ENCODE measurements at regions not wholly inside any gene's neighbourhood (a gene's known extent, or its start where the extent isn't known, plus 50 kb on each side); places are given as distances from the start of the nearest gene placed in this dataset.

DNA sequence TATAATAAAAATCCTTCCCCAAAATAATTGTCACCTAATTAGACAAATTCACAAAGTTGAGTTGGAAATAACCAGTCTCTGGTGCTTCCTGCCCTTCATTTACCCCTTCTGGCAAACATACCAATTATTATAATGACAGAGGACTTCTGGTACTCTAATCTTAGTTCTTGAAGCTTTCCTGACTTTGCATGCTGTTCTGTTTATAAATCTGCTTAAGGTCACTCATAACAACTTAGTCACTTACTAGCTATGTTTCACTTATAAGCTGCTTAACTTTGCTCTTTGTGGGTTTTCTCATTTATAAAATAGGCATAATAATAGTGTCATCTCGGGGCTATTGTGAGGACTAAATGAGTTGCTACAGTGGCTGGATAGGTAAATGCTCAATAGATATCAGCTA lies 446.5 kb downstream of the EFNA5 start:
- no peak overlapping the region for H3K4ac ChIP-seq (ENCODE audit: low read depth, low read length)
- H4K91ac ChIP-seq (ENCODE audit: insufficient read depth, low read depth, low read length), result no peak overlapping the region
- intact Hi-C loops (cut with micrococcal nuclease), result no loop called here
- H3K4me3 ChIP-seq (ENCODE audit: insufficient read depth, low read depth, low read length), result no peak overlapping the region
- H3K56ac ChIP-seq (ENCODE audit: extremely low read depth, insufficient read depth, low read length), result no peak overlapping the region
- no peak overlapping the region for H4K8ac ChIP-seq (ENCODE audit: low read depth in 2 of 2, low read length in 2 of 2)
- H3K23ac ChIP-seq (ENCODE audit: low read depth, low read length), result no peak overlapping the region
- in situ Hi-C loops (cut with MboI; ENCODE audit: low sequenced_read_pairs), result no loop called here
- H4K5ac ChIP-seq (ENCODE audit: low read depth, low read length), result no peak overlapping the region
- H2BK20ac ChIP-seq (ENCODE audit: low read depth, low read length), result no peak overlapping the region
- no peak overlapping the region for H3K27ac ChIP-seq (ENCODE audit: insufficient read depth, low read length)
- no peak overlapping the region for H3K9ac ChIP-seq (ENCODE audit: low read depth, low read length)
- H3K27me3 ChIP-seq (ENCODE audit: control insufficient read depth, insufficient read depth, low read length), result no peaks in the 10 kb centered on the region
- TF ChIP-seq, protein P1, sequence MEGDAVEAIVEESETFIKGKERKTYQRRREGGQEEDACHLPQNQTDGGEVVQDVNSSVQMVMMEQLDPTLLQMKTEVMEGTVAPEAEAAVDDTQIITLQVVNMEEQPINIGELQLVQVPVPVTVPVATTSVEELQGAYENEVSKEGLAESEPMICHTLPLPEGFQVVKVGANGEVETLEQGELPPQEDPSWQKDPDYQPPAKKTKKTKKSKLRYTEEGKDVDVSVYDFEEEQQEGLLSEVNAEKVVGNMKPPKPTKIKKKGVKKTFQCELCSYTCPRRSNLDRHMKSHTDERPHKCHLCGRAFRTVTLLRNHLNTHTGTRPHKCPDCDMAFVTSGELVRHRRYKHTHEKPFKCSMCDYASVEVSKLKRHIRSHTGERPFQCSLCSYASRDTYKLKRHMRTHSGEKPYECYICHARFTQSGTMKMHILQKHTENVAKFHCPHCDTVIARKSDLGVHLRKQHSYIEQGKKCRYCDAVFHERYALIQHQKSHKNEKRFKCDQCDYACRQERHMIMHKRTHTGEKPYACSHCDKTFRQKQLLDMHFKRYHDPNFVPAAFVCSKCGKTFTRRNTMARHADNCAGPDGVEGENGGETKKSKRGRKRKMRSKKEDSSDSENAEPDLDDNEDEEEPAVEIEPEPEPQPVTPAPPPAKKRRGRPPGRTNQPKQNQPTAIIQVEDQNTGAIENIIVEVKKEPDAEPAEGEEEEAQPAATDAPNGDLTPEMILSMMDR (conservative IDR thresholded peaks at IDR 0.05; ENCODE audit: low read depth, low read length), result no peak
- no peak for TF ChIP-seq POLR2A (IDR thresholded peaks at IDR 0.05; ENCODE audit: low read depth, low read length)
- TF ChIP-seq MAFK (IDR thresholded peaks at IDR 0.05; ENCODE audit: low read depth, low read length), result no peak
- TF ChIP-seq, protein P2, sequence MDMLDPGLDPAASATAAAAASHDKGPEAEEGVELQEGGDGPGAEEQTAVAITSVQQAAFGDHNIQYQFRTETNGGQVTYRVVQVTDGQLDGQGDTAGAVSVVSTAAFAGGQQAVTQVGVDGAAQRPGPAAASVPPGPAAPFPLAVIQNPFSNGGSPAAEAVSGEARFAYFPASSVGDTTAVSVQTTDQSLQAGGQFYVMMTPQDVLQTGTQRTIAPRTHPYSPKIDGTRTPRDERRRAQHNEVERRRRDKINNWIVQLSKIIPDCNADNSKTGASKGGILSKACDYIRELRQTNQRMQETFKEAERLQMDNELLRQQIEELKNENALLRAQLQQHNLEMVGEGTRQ (IDR thresholded peaks at IDR 0.05; ENCODE audit: low read depth, low read length), result no peak
- TF ChIP-seq CEBPB (IDR thresholded peaks at IDR 0.05; ENCODE audit: low read depth, low read length), result no peak
- TF ChIP-seq MXI1 (IDR thresholded peaks at IDR 0.05; ENCODE audit: borderline replicate concordance, low read depth, low read length), result no peak
- TF ChIP-seq, protein P3, sequence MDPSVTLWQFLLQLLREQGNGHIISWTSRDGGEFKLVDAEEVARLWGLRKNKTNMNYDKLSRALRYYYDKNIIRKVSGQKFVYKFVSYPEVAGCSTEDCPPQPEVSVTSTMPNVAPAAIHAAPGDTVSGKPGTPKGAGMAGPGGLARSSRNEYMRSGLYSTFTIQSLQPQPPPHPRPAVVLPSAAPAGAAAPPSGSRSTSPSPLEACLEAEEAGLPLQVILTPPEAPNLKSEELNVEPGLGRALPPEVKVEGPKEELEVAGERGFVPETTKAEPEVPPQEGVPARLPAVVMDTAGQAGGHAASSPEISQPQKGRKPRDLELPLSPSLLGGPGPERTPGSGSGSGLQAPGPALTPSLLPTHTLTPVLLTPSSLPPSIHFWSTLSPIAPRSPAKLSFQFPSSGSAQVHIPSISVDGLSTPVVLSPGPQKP (IDR thresholded peaks at IDR 0.05; ENCODE audit: borderline replicate concordance, low read depth, low read length), result no peak
- TF ChIP-seq MAZ (IDR thresholded peaks at IDR 0.05; ENCODE audit: borderline replicate concordance, low read depth, low read length), result no peak
- TF ChIP-seq CHD1 (IDR thresholded peaks at IDR 0.05; ENCODE audit: low read depth, low read length), result no peak
- no peak for TF ChIP-seq SMC3 (IDR thresholded peaks at IDR 0.05; ENCODE audit: low read depth, low read length)
- TF ChIP-seq NFE2L2 (IDR thresholded peaks at IDR 0.05; ENCODE audit: low read depth, low read length), result no peak
- no peak for TF ChIP-seq BHLHE40 (IDR thresholded peaks at IDR 0.05; ENCODE audit: low read depth, low read length)
- TF ChIP-seq FOS (IDR thresholded peaks at IDR 0.05; ENCODE audit: low read depth, low read length), result no peak
- no peak for TF ChIP-seq RFX5 (IDR thresholded peaks at IDR 0.05; ENCODE audit: low read depth, low read length)
- TF ChIP-seq RCOR1 (IDR thresholded peaks at IDR 0.05; ENCODE audit: insufficient replicate concordance, low read length), result no peak
- TF ChIP-seq RAD21 (IDR thresholded peaks at IDR 0.05; ENCODE audit: low read length), result no peak
- no peak overlapping the region for H2BK5ac ChIP-seq (ENCODE audit: low read depth, low read length, poor library complexity, severe bottlenecking)
- no peaks in the 10 kb centered on the region for H3K36me3 ChIP-seq (ENCODE audit: control insufficient read depth, insufficient read depth, low read length)
- H3K4me1 ChIP-seq (ENCODE audit: control insufficient read depth, insufficient read depth, low read length), result peaks cover 2% of the 10 kb centered on the region; the same call in 1 of the 2 replicates
- ATAC-seq (ENCODE audit: low read depth), result peak; percentile 79
- H2AK5ac ChIP-seq (ENCODE audit: low read depth, low read length), result no peak overlapping the region
- H4K20me1 ChIP-seq (ENCODE audit: insufficient read depth, low read length), result no peaks in the 10 kb centered on the region
- no peak overlapping the region for H3K4me2 ChIP-seq (ENCODE audit: low read depth, low read length)
- H3K9me1 ChIP-seq (ENCODE audit: insufficient read depth, low read length), result no peaks in the 10 kb centered on the region
- no CpG with 5 or more reads among the region's 1 CpG for WGBS, 2 experiments (ENCODE audit: extremely low coverage in 2 of 2, insufficient read length in 1 of 2)
- POLR2A ChIA-PET (ENCODE audit: unreplicated experiment), result no interaction called here
- dilution Hi-C loops (cut with HindIII; ENCODE audit: low sequenced_read_pairs, unreplicated experiment), result no loop called here
- no peak overlapping the region for H3K14ac ChIP-seq (replicated peaks; ENCODE audit: low read depth, low read length)
- no peak overlapping the region for H3K18ac ChIP-seq (ENCODE audit: low read depth, low read length)
- no peak overlapping the region for H2BK120ac ChIP-seq (ENCODE audit: low read depth, low read length)
- H2BK15ac ChIP-seq (ENCODE audit: low read depth, low read length), result no peak overlapping the region
- no peak overlapping the region for H2AFZ ChIP-seq (replicated peaks; ENCODE audit: low read length, poor library complexity)
- no peaks in the 10 kb centered on the region for H3K9me3 ChIP-seq (ENCODE audit: control insufficient read depth, insufficient read depth, low read length)
- no peaks in the 10 kb centered on the region for H3K79me1 ChIP-seq (ENCODE audit: low read depth in 1 of 2, low read length in 2 of 2)
- no peak overlapping the region for H2AK9ac ChIP-seq (replicated peaks; ENCODE audit: low read depth, low read length, poor library complexity)
- peak; percentile 21 for DNase-seq
- BruUV-seq (replicated peaks), result no TSS peak
- CTCF ChIA-PET, result no interaction called here

All from IMR-90 (cell line).